WTC11 (cell line): ENCODE measurements at regions not wholly inside any gene's neighbourhood (a gene's known extent, or its start where the extent isn't known, plus 50 kb on each side); places are given as distances from the start of the nearest gene placed in this dataset.

Experiments
- ATAC-seq: fragments of 200-7000 bp; cut with Tn5 transposase; 2 replicates; pipeline ENCODE4 v1.10.0; 2021; ENCODE audit warnings: mild to moderate bottlenecking, moderate library complexity
- CTCF ChIA-PET: fragments of 300-600 bp; sonication (Branson Sonifier 250); formaldehyde crosslinking; loops from one replicate; lab custom pipeline; 2021; ENCODE audit warnings: antibody characterized with exemption; lab: Charles Lee
- POLR2A ChIA-PET: fragments of 350-600 bp; sonication (Branson Sonifier 250); formaldehyde crosslinking; loops from one replicate; lab custom pipeline; 2021; ENCODE audit warnings: antibody characterized with exemption; lab: Charles Lee
- DNase-seq: peaks from one replicate; pipeline ENCODE4 v3.0.0; 2021; ENCODE audit warnings: low spot score
- H3K27ac Mint-ChIP-seq: 2 replicates; pipeline ENCODE4 v1.8.0; 2021; ENCODE audit warnings: mixed read lengths
- H3K27me3 Mint-ChIP-seq: 2 replicates; pipeline ENCODE4 v1.8.0; 2021; ENCODE audit warnings: low read depth, mild to moderate bottlenecking, moderate library complexity, mixed read lengths
- H3K36me3 Mint-ChIP-seq: 2 replicates; pipeline ENCODE4 v1.8.0; 2021; ENCODE audit warnings: mixed read lengths
- H3K4me1 Mint-ChIP-seq: 2 replicates; pipeline ENCODE4 v1.8.0; 2022; ENCODE audit warnings: mixed read lengths
- H3K4me3 Mint-ChIP-seq: 2 replicates; pipeline ENCODE4 v1.8.0; 2021; ENCODE audit warnings: mild to moderate bottlenecking, moderate library complexity, mixed read lengths
- H3K9me3 Mint-ChIP-seq: 2 replicates; pipeline ENCODE4 v1.8.0; 2021; ENCODE audit warnings: mixed read lengths
- EMX1 ChIP-seq: fragments of 250-450 bp; sonication (Bioruptor Pico); IDR thresholded peaks from 2 replicates; pipeline ENCODE4 v1.8.0; 2021; ENCODE audit warnings: mild to moderate bottlenecking
- FOXJ3 ChIP-seq: sonication (generic); formaldehyde crosslinking; IDR thresholded peaks from 2 replicates; pipeline ENCODE4 v1.9.0; 2021; ENCODE audit warnings: missing genetic modification reagents, mild to moderate bottlenecking, borderline replicate concordance
- FOXP1 ChIP-seq: sonication (generic); formaldehyde crosslinking; IDR thresholded peaks from 2 replicates; pipeline ENCODE4 v1.8.0; 2022; ENCODE audit warnings: missing genetic modification reagents, mild to moderate bottlenecking, moderate library complexity, borderline replicate concordance
- HMGA2 ChIP-seq: fragments of 250-450 bp; sonication (Bioruptor Pico); IDR thresholded peaks from 2 replicates; pipeline ENCODE4 v1.4.0; 2021; ENCODE audit warnings: mild to moderate bottlenecking, moderate library complexity
- JAZF1 ChIP-seq: fragments of 250-450 bp; sonication (Bioruptor Pico); IDR thresholded peaks from 2 replicates; pipeline ENCODE4 v1.9.0; 2021; ENCODE audit warnings: moderate library complexity, mild to moderate bottlenecking, inconsistent platforms
- JUN ChIP-seq: sonication (generic); formaldehyde crosslinking; IDR thresholded peaks from 2 replicates; pipeline ENCODE4 v1.8.0; 2023; ENCODE audit warnings: mild to moderate bottlenecking, missing genetic modification reagents
- NFE2L1 ChIP-seq: sonication (generic); formaldehyde crosslinking; IDR thresholded peaks from 2 replicates; pipeline ENCODE4 v1.8.1; 2023; ENCODE audit warnings: missing genetic modification reagents
- RORB ChIP-seq: fragments of 250-450 bp; sonication (Bioruptor Pico); IDR thresholded peaks from 2 replicates; pipeline ENCODE4 v1.9.0; 2021; ENCODE audit warnings: mild to moderate bottlenecking
- SP1 ChIP-seq: sonication (generic); formaldehyde crosslinking; conservative IDR thresholded peaks from 2 replicates; pipeline ENCODE4 v1.8.1; 2022; ENCODE audit warnings: missing genetic modification reagents
- ZBTB21 ChIP-seq: sonication (generic); formaldehyde crosslinking; IDR thresholded peaks from 2 replicates; pipeline ENCODE4 v1.8.1; 2023; ENCODE audit warnings: mild to moderate bottlenecking, missing genetic modification reagents, borderline replicate concordance
- ZNF121 ChIP-seq: sonication (generic); formaldehyde crosslinking; IDR thresholded peaks from 2 replicates; pipeline ENCODE4 v1.8.0; 2023; ENCODE audit warnings: missing genetic modification reagents
- ZNF138 ChIP-seq: sonication (generic); formaldehyde crosslinking; conservative IDR thresholded peaks from 2 replicates; pipeline ENCODE4 v1.8.1; 2022; ENCODE audit warnings: mild to moderate bottlenecking, moderate library complexity, missing genetic modification reagents
- ZNF396 ChIP-seq: fragments of 250-450 bp; sonication (Bioruptor Pico); IDR thresholded peaks from 2 replicates; pipeline ENCODE4 v1.8.0; 2021; ENCODE audit warnings: mild to moderate bottlenecking, moderate library complexity, borderline replicate concordance
- ZNF416 ChIP-seq: fragments of 250-450 bp; sonication (Bioruptor Pico); IDR thresholded peaks from 2 replicates; pipeline ENCODE4 v1.9.0; 2021; ENCODE audit warnings: mild to moderate bottlenecking, inconsistent platforms
- TF ChIP-seq, protein P1 (sequence below): sonication (generic); formaldehyde crosslinking; IDR thresholded peaks from 2 replicates; pipeline ENCODE4 v1.8.0; 2022; ENCODE audit warnings: mild to moderate bottlenecking, missing genetic modification reagents
- TF ChIP-seq, protein P2 (sequence below): fragments of 250-450 bp; sonication (Bioruptor Pico); IDR thresholded peaks from 2 replicates; pipeline ENCODE4 v1.9.0; 2021; ENCODE audit warnings: mild to moderate bottlenecking, borderline replicate concordance
- TF ChIP-seq, protein P3 (sequence below): sonication (generic); formaldehyde crosslinking; IDR thresholded peaks from 2 replicates; pipeline ENCODE4 v1.8.0; 2022; ENCODE audit warnings: mild to moderate bottlenecking, missing genetic modification reagents
- TF ChIP-seq, protein P4 (sequence below): sonication (generic); formaldehyde crosslinking; IDR thresholded peaks from 2 replicates; pipeline ENCODE4 v1.8.0; 2023; ENCODE audit warnings: missing genetic modification reagents

DNA sequence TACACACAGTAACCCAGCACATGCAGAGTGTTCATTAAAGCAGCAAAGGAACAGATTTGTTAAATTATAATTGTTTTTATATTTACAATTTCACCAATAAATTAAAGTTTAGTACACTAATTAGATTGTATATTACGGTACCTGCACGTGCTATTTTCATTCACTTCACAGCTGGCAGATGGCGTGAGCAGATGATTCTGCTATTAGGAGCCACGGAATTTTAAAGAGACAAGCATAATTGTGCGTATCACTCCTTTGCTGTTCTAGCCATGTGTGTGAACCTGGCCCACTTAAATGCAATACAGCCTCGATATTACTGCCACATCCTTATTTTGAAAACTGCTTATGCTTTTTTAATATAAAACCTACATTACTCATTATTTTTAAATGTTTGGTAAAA, 332.8 kb upstream of the SOX11 start:
- Mint-ChIP-seq H3K4me1 (no peaks in the 10 kb centered on the region), H3K4me3 (no peak overlapping the region), H3K27ac (no peak overlapping the region), H3K9me3 (peaks cover 74% of the 10 kb centered on the region), H3K36me3 (peaks cover 63% of the 10 kb centered on the region), H3K27me3 (peaks cover 3% of the 10 kb centered on the region; the same call in 1 of the 2 replicates)
- no peak for ATAC-seq
- ChIA-PET CTCF (no interaction called here), POLR2A (no interaction called here)
- no peak for DNase-seq
- TF ChIP-seq HMGA2 (CRISPR knock-in tag) = no peak
- TF ChIP-seq SP1 (CRISPR knock-in tag) = no peak
- TF ChIP-seq, protein P1, sequence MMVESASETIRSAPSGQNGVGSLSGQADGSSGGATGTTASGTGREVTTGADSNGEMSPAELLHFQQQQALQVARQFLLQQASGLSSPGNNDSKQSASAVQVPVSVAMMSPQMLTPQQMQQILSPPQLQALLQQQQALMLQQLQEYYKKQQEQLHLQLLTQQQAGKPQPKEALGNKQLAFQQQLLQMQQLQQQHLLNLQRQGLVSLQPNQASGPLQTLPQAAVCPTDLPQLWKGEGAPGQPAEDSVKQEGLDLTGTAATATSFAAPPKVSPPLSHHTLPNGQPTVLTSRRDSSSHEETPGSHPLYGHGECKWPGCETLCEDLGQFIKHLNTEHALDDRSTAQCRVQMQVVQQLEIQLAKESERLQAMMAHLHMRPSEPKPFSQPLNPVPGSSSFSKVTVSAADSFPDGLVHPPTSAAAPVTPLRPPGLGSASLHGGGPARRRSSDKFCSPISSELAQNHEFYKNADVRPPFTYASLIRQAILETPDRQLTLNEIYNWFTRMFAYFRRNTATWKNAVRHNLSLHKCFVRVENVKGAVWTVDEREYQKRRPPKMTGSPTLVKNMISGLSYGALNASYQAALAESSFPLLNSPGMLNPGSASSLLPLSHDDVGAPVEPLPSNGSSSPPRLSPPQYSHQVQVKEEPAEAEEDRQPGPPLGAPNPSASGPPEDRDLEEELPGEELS (CRISPR knock-in tag) = no peak
- TF ChIP-seq, protein P2, sequence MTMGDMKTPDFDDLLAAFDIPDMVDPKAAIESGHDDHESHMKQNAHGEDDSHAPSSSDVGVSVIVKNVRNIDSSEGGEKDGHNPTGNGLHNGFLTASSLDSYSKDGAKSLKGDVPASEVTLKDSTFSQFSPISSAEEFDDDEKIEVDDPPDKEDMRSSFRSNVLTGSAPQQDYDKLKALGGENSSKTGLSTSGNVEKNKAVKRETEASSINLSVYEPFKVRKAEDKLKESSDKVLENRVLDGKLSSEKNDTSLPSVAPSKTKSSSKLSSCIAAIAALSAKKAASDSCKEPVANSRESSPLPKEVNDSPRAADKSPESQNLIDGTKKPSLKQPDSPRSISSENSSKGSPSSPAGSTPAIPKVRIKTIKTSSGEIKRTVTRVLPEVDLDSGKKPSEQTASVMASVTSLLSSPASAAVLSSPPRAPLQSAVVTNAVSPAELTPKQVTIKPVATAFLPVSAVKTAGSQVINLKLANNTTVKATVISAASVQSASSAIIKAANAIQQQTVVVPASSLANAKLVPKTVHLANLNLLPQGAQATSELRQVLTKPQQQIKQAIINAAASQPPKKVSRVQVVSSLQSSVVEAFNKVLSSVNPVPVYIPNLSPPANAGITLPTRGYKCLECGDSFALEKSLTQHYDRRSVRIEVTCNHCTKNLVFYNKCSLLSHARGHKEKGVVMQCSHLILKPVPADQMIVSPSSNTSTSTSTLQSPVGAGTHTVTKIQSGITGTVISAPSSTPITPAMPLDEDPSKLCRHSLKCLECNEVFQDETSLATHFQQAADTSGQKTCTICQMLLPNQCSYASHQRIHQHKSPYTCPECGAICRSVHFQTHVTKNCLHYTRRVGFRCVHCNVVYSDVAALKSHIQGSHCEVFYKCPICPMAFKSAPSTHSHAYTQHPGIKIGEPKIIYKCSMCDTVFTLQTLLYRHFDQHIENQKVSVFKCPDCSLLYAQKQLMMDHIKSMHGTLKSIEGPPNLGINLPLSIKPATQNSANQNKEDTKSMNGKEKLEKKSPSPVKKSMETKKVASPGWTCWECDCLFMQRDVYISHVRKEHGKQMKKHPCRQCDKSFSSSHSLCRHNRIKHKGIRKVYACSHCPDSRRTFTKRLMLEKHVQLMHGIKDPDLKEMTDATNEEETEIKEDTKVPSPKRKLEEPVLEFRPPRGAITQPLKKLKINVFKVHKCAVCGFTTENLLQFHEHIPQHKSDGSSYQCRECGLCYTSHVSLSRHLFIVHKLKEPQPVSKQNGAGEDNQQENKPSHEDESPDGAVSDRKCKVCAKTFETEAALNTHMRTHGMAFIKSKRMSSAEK (CRISPR knock-in tag) = no peak
- no peak for TF ChIP-seq NFE2L1 (CRISPR knock-in tag)
- no peak for TF ChIP-seq ZNF138 (CRISPR knock-in tag)
- no peak for TF ChIP-seq RORB (CRISPR knock-in tag)
- TF ChIP-seq ZNF416 (CRISPR knock-in tag) = no peak
- TF ChIP-seq ZNF121 (CRISPR knock-in tag) = no peak
- no peak for TF ChIP-seq JUN
- TF ChIP-seq, protein P3, sequence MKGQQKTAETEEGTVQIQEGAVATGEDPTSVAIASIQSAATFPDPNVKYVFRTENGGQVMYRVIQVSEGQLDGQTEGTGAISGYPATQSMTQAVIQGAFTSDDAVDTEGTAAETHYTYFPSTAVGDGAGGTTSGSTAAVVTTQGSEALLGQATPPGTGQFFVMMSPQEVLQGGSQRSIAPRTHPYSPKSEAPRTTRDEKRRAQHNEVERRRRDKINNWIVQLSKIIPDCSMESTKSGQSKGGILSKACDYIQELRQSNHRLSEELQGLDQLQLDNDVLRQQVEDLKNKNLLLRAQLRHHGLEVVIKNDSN (CRISPR knock-in tag) = no peak

DNA sequence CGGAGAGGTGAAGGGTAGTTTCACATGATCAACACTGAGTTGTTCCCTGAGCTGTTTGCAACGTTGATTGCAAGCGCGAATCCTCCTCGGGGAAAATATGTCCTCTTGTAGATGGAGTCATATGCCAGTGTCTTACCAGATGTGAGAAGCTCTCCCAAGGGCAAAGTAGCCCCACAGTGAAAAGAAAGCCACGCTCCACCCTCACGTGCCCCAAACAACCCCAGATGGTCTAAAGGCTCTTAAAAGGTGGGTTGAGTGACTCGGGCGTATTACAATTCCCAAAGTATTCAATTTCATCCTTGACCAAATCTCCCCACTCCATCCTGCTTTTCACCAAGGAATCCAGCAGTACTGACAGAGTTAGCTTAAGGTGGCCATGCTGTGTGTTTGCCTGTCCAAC, 332.1 kb upstream of the SOX11 start:
- peaks cover 76% of the 10 kb centered on the region for H3K9me3 Mint-ChIP-seq
- H3K4me3 Mint-ChIP-seq = no peak overlapping the region
- DNase-seq (no peak), ATAC-seq (no peak)
- no peaks in the 10 kb centered on the region for H3K4me1 Mint-ChIP-seq
- H3K27ac Mint-ChIP-seq = no peak overlapping the region
- POLR2A ChIA-PET = no interaction called here
- TF ChIP-seq, protein P4, sequence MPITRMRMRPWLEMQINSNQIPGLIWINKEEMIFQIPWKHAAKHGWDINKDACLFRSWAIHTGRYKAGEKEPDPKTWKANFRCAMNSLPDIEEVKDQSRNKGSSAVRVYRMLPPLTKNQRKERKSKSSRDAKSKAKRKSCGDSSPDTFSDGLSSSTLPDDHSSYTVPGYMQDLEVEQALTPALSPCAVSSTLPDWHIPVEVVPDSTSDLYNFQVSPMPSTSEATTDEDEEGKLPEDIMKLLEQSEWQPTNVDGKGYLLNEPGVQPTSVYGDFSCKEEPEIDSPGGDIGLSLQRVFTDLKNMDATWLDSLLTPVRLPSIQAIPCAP (CRISPR knock-in tag) = no peak
- TF ChIP-seq EMX1 (CRISPR knock-in tag) (no peak), ZNF396 (no peak), ZBTB21 (CRISPR knock-in tag) (no peak), FOXP1 (CRISPR knock-in tag) (no peak), JAZF1 (no peak), FOXJ3 (CRISPR knock-in tag) (no peak)
- TF ChIP-seq, protein P3 (CRISPR knock-in tag) = no peak
- TF ChIP-seq, all 79 proteins: peak for 0
- CTCF ChIA-PET = no interaction called here
- Mint-ChIP-seq H3K36me3 (peaks cover 63% of the 10 kb centered on the region), H3K27me3 (peaks cover 2% of the 10 kb centered on the region; the same call in 1 of the 2 replicates)
